PC-9 (cell line): ENCODE measurements at regions not wholly inside any gene's neighbourhood (a gene's known extent, or its start where the extent isn't known, plus 50 kb on each side); places are given as distances from the start of the nearest gene placed in this dataset.

Source experiments
- BruUV-seq: library from RNA; stranded (reverse); fragments of 400-500 nt; replicated peaks from 2 replicates; lab custom pipeline; 2021; lab: Mats Ljungman, UMichigan
- CTCF ChIA-PET: fragments of 300-600 bp; sonication (Branson Sonifier 250); formaldehyde crosslinking; loops from one replicate; lab custom pipeline; 2022; ENCODE audit warnings: antibody characterized with exemption; lab: Charles Lee
- POLR2A ChIA-PET: fragments of 300-600 bp; sonication (Branson Sonifier 250); formaldehyde crosslinking; loops from one replicate; lab custom pipeline; 2022; ENCODE audit warnings: antibody characterized with exemption; ENCODE audit not compliant: unreplicated experiment; lab: Charles Lee
- DNase-seq, 2 experiments: peaks; one replicate each; pipeline versions ENCODE4 v3.0.0 to v3.0.0-alpha.2; 2015 to 2022; ENCODE audit warnings: mixed read lengths in 1 of 2
- H2AFZ ChIP-seq: fragments of 200-600 bp; sonication (generic); 2 replicates; pipeline ENCODE4 v1.8.1; 2017; ENCODE audit warnings: antibody characterized with exemption
- H3F3A ChIP-seq: fragments of 200-600 bp; sonication (generic); 2 replicates; pipeline ENCODE4 v1.8.1; 2017; ENCODE audit warnings: antibody characterized with exemption, mild to moderate bottlenecking, low read depth; ENCODE audit not compliant: insufficient read depth
- H3K27ac ChIP-seq: fragments of 200-600 bp; sonication (generic); 2 replicates; pipeline ENCODE4 v1.6.1; 2016; ENCODE audit warnings: mixed run types
- H3K27me3 ChIP-seq: fragments of 200-600 bp; sonication (generic); 2 replicates; pipeline ENCODE4 v1.6.1; 2016; ENCODE audit warnings: low read depth, mixed run types; ENCODE audit not compliant: insufficient read depth
- H3K36me3 ChIP-seq: fragments of 200-600 bp; sonication (generic); 2 replicates; pipeline ENCODE4 v1.6.1; 2016; ENCODE audit warnings: low read depth, mixed run types
- H3K4me1 ChIP-seq: fragments of 200-600 bp; sonication (generic); replicated peaks from 2 replicates; pipeline ENCODE4 v1.6.1; 2016; ENCODE audit warnings: mixed run types; ENCODE audit not compliant: insufficient read depth
- H3K4me2 ChIP-seq: fragments of 200-600 bp; sonication (generic); 2 replicates; pipeline ENCODE4 v1.6.1; 2017; ENCODE audit warnings: mixed run types
- H3K4me3 ChIP-seq: fragments of 200-600 bp; sonication (generic); 2 replicates; pipeline ENCODE4 v1.6.1; 2016; ENCODE audit warnings: mixed run types
- H3K79me2 ChIP-seq: fragments of 200-600 bp; sonication (generic); 2 replicates; pipeline ENCODE4 v1.6.1; 2017; ENCODE audit warnings: low read depth, mixed run types
- H3K9me2 ChIP-seq: fragments of 200-600 bp; sonication (generic); 2 replicates; pipeline ENCODE4 v1.8.1; 2017; ENCODE audit warnings: mild to moderate bottlenecking; ENCODE audit not compliant: insufficient read depth
- H3K9me3 ChIP-seq: fragments of 200-600 bp; sonication (generic); 2 replicates; pipeline ENCODE4 v1.8.1; 2016; ENCODE audit warnings: low read depth; ENCODE audit not compliant: insufficient read depth
- H4K20me1 ChIP-seq: fragments of 200-600 bp; sonication (generic); 2 replicates; pipeline ENCODE4 v1.8.1; 2017; ENCODE audit not compliant: insufficient read depth
- CTCF ChIP-seq: fragments of 200-600 bp; sonication (generic); conservative IDR thresholded peaks from 2 replicates; pipeline ENCODE4 v1.6.1; 2017; ENCODE audit warnings: mixed run types, antibody characterized with exemption, mild to moderate bottlenecking, moderate library complexity
- EZH2 ChIP-seq: fragments of 200-600 bp; sonication (generic); IDR thresholded peaks from 2 replicates; pipeline ENCODE4 v1.8.0; 2017; ENCODE audit warnings: antibody characterized with exemption, low read depth
- intact Hi-C: fragments of 100-400 bp; cut with micrococcal nuclease; formaldehyde crosslinking; loops from one replicate; pipeline ENCODE4 v1.10.0; 2022; ENCODE audit not compliant: unreplicated experiment

- Histone ChIP-seq H3F3A (no peaks in the 10 kb centered on the region), H2AFZ (no peak overlapping the region), H3K4me3 (no peak overlapping the region), H3K9me3 (no peaks in the 10 kb centered on the region; the same call in 1 of the 2 replicates), H3K9me2 (no peaks in the 10 kb centered on the region), H3K27me3 (peaks cover 43% of the 10 kb centered on the region), H3K79me2 (no peaks in the 10 kb centered on the region), H3K36me3 (no peaks in the 10 kb centered on the region), H4K20me1 (no peaks in the 10 kb centered on the region), H3K27ac (no peak overlapping the region), H3K4me2 (no peak overlapping the region), H3K4me1 (no peaks in the 10 kb centered on the region)
- CTCF ChIA-PET, result no interaction called here
- no TSS peak for BruUV-seq
- POLR2A ChIA-PET, result no interaction called here
- no peak for DNase-seq
- intact Hi-C loops, result no loop called here
- TF ChIP-seq CTCF (no peak), EZH2 (no peak)
These were observed 158.0 kb downstream of the FBLN2 start for GRCh38 chr3:13706886-13707285.

- ChIA-PET POLR2A (no interaction called here), CTCF (no interaction called here)
- no TSS peak for BruUV-seq
- H3K79me2 ChIP-seq, result no peaks in the 10 kb centered on the region
- H3K36me3 ChIP-seq, result no peaks in the 10 kb centered on the region
- no peaks in the 10 kb centered on the region for H3K4me1 ChIP-seq
- no peak for DNase-seq
- no peak for TF ChIP-seq EZH2
- no peak for TF ChIP-seq CTCF
- intact Hi-C loops, result no loop called here
- H3K4me2 ChIP-seq, result no peak overlapping the region
- H3K4me3 ChIP-seq, result no peak overlapping the region
- H2AFZ ChIP-seq, result no peak overlapping the region
- H3K9me3 ChIP-seq, result no peaks in the 10 kb centered on the region; the same call in 1 of the 2 replicates
- H3K27me3 ChIP-seq, result peaks cover 38% of the 10 kb centered on the region
- H3K27ac ChIP-seq, result no peak overlapping the region
- no peaks in the 10 kb centered on the region for H3K9me2 ChIP-seq
- no peaks in the 10 kb centered on the region for H4K20me1 ChIP-seq
- H3F3A ChIP-seq, result no peaks in the 10 kb centered on the region
These were observed 157.5 kb downstream of the FBLN2 start for GRCh38 chr3:13706451-13706850.

GRCh38 chr3:13705702-13706280, 156.9 kb downstream of the FBLN2 start:
- Histone ChIP-seq H3K4me3 (no peak overlapping the region), H3K9me2 (no peaks in the 10 kb centered on the region), H3K4me2 (no peak overlapping the region), H3K4me1 (no peaks in the 10 kb centered on the region), H3K27ac (no peak overlapping the region), H3K36me3 (no peaks in the 10 kb centered on the region), H2AFZ (no peak overlapping the region), H3K27me3 (peaks cover 33% of the 10 kb centered on the region), H3K79me2 (no peaks in the 10 kb centered on the region), H3K9me3 (no peaks in the 10 kb centered on the region), H3F3A (no peaks in the 10 kb centered on the region), H4K20me1 (no peaks in the 10 kb centered on the region)
- TF ChIP-seq CTCF, result no peak
- no peak for TF ChIP-seq EZH2
- BruUV-seq, result no TSS peak
- DNase-seq, result no peak
- intact Hi-C loops, result no loop called here
- POLR2A ChIA-PET, result no interaction called here
- CTCF ChIA-PET, result no interaction called here
